Astrocyte (in vitro differentiated cells and primary cell): ENCODE measurements at regions not wholly inside any gene's neighbourhood (a gene's known extent, or its start where the extent isn't known, plus 50 kb on each side); places are given as distances from the start of the nearest gene placed in this dataset.

Source experiments
- EZH2 ChIP-seq: IDR thresholded peaks from 2 replicates; pipeline ENCODE4 v1.6.1; 2012; ENCODE audit warnings: mild to moderate bottlenecking, low read length, inconsistent platforms; ENCODE audit not compliant: insufficient read depth
- TF ChIP-seq, protein P1 (sequence below): IDR thresholded peaks from 2 replicates; pipeline ENCODE4 v1.5.1; 2011; ENCODE audit warnings: low read depth, mild to moderate bottlenecking, inconsistent platforms, low read length, moderate library complexity; ENCODE audit not compliant: insufficient read depth

DNA sequence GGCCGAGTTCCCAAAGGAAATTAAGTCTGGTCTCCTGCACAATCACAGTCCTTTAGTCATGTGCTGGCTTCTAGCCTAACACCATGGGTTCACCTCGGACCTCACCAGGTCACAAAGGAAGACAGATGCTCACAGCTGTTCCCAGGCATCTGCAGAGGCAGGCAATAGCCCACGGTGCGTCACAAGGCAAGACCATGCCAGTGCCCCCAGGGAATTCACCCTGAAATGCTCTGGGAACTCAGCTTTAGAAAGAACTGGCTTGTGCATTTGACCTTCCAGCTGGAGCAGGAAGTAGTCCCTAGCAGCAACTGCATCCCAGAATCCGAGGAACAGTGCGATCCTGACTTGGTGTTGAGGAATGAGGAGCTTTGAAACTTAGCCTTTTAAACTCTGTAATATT, 96.8 kb upstream of the WASF3 start:
- TF ChIP-seq, protein P1, sequence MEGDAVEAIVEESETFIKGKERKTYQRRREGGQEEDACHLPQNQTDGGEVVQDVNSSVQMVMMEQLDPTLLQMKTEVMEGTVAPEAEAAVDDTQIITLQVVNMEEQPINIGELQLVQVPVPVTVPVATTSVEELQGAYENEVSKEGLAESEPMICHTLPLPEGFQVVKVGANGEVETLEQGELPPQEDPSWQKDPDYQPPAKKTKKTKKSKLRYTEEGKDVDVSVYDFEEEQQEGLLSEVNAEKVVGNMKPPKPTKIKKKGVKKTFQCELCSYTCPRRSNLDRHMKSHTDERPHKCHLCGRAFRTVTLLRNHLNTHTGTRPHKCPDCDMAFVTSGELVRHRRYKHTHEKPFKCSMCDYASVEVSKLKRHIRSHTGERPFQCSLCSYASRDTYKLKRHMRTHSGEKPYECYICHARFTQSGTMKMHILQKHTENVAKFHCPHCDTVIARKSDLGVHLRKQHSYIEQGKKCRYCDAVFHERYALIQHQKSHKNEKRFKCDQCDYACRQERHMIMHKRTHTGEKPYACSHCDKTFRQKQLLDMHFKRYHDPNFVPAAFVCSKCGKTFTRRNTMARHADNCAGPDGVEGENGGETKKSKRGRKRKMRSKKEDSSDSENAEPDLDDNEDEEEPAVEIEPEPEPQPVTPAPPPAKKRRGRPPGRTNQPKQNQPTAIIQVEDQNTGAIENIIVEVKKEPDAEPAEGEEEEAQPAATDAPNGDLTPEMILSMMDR = no peak
- TF ChIP-seq EZH2 = no peak
